Hematopoietic multipotent progenitor cell treated with erythropoietin and hydrocortisone succinate and interleukin-3 and kit ligand, for 15 days (in vitro differentiated cells): ENCODE measurements at regions not wholly inside any gene's neighbourhood (a gene's known extent, or its start where the extent isn't known, plus 50 kb on each side); places are given as distances from the start of the nearest gene placed in this dataset.

Experiments
- DNase-seq: peaks from one replicate; pipeline ENCODE4 v3.0.0-alpha.2; 2015; ENCODE audit warnings: low spot score

GRCh38 chr2:120809151-120809550, 73.5 kb downstream of the GLI2 start:
- no peak for DNase-seq

- no peak for DNase-seq
Measured at GRCh38 chr2:120809609-120810440, 74.2 kb downstream of the GLI2 start.

GRCh38 chr2:120810639-120811038, 75.0 kb downstream of the GLI2 start:
- DNase-seq = no peak

GRCh38 chr2:120812866-120813265, 77.2 kb downstream of the GLI2 start:
- DNase-seq = no peak

DNA sequence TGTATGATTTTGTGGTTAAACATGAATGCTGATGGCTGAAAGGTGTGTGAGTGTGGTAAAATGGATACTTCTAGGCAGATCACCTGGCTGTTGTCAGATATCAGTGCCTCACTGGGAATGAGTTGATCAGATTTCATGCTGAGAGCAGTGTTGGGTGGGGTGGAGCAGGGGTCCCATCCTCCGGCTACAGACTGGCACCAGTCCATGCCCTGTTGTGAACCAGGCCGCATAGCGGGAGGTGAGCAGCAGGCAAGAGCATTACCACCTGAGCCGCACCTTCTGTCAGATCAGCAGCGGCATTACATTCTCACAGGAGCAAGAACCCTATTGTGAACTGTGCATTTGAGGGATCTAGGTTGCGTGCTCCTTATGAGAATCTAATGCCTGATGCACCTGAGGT, 78.7 kb downstream of the GLI2 start:
- no peak for DNase-seq

DNA sequence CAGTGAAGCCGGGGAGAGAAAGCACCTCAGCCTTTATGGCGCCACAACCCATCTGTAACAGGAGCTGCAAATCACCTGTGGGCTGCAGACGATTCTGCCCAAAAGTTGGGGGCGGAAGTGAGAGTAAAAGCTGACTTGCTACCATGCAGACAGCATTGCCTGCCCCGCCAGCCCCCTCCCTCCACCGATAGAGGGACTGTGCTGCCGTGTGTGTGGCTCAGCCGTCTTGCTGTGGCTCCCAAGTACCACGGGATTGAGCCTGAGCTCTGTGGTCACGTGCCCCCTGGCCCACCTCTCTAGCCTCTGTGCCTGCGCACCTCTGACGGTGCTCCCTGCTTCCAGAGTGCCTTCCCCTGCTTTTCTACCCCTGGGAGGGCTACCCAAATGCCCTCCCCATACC, 79.6 kb downstream of the GLI2 start:
- no peak for DNase-seq

GRCh38 chr2:120817136-120817955, 81.7 kb downstream of the GLI2 start:
- no peak for DNase-seq

DNA sequence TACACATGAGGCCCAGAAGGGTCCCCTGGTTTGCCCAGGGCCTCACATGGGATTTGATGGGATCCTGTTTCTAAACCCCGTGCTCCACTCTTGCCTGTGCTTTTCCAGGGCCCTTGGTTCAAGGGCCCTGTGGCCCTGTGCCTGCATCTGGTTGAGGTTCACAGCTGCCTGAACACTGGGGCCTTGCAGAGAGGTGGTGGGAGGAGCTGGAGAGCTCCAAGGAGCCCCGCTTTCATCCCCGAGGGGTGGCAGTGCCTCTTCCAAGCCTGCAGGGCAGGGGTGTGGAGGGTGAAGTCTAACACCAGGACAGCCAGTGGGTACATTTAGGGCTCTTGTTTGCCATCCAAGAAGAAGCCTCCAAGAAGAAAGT, 82.3 kb downstream of the GLI2 start:
- DNase-seq = no peak

DNA sequence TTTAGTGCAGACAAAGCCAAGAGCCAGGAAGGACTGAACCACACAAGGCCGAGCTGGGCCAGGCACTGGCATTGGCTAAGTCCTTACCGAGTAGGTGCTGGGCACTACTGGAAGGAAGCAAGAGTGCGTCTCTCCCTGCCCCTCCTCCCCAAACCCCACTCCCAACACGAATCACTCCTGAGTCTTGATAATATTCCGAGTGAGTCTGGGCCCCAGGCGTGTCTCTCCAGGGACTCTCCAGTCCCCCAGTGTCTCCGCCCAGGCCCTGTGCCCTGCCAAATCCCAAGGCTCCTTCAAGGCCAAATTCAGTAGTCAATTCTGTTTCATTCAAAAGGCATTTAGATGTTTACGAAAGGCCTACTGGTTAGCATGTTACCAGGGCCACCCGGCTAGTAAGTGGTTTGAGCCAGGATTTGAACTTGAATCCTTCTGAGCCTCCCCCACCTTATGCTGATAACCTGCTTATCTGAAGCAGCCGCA, 82.8 kb downstream of the GLI2 start:
- DNase-seq = no peak

GRCh38 chr2:120819720-120820210, 84.1 kb downstream of the GLI2 start:
- DNase-seq = no peak

GRCh38 chr2:120820263-120820952, 84.7 kb downstream of the GLI2 start:
- DNase-seq = no peak

- no peak for DNase-seq
Measured at GRCh38 chr2:120820953-120821279, 85.2 kb downstream of the GLI2 start.

GRCh38 chr2:120821446-120822160, 85.9 kb downstream of the GLI2 start:
- DNase-seq = no peak

DNA sequence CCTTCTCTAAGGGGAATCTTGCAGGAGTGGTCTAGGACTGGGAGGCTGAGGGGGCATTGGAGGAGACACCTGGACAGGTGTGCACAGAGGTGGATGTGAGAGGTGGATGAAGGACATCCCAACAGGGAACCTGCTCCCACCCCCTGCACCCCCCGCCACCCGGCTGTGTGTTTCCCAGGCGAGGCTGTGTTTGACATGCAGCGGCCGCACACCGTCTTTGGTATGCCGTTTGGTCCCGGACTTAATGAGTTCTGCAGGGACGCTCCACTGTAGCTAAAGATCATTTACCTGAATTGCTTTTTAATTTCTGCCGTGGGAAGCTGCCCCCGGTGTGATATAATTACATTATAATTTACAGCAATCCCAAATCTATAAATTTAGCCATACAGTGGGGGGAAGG, 87.3 kb downstream of the GLI2 start:
- DNase-seq = no peak

DNA sequence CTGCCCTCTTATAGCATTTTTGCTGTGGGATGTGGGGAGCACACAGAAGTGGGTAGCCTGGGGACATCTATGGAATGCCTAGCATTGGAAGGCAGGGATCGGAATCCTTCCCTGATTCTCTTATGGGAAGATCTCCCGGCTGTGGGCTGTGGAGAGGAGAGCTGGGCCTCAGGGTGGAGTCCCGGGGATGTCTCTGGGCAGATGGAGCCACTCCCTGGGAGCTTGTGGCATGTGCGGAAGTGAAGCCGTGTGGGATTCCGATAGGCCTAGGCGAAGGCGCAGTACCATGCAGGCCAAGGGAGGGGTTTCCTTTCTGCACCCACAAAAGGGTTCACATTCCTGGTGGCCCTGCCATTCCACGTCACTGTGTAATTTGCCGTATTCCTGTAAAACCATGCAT, 87.9 kb downstream of the GLI2 start:
- no peak for DNase-seq

DNA sequence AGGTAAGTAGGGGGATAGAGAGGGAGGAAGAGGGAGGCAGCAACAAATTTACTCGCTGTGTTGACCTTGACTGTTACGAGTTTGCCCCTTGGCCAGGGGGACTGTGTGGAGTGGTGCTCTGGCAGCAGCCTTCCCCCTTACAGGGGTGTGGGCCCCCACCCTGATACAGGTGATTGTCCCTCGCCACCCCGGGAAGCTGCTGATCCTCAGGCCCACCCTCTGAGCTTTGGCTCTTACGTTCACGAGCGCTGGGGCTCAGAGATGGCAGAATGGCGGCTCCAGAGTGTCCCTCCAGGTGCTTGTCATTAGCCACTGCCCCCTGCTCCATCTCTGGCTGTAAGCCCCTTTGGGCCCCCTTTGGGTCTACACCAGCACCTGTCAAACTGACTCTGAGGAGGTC, 88.6 kb downstream of the GLI2 start:
- DNase-seq = no peak

GRCh38 chr2:120825370-120826259, 89.9 kb downstream of the GLI2 start:
- no peak for DNase-seq

DNA sequence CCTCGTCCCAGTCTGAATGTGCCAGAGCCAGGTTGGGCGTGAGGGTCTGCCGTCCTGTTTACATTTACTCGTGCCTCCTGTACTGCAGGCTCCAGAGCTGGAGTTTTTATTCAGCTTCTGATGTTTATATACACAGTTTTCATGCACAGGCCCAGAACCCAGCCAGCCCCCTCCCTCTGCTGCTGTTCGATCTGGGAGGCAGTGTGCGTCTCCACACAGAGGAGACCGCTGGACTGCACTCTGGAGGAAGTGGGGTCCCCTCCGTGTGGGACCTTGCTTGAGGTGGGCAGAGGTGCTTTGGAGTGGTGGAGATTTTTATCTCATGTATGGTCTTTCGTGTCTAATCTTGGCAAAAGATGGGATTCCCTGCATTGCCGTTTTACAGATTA, 90.6 kb downstream of the GLI2 start:
- DNase-seq = no peak

DNA sequence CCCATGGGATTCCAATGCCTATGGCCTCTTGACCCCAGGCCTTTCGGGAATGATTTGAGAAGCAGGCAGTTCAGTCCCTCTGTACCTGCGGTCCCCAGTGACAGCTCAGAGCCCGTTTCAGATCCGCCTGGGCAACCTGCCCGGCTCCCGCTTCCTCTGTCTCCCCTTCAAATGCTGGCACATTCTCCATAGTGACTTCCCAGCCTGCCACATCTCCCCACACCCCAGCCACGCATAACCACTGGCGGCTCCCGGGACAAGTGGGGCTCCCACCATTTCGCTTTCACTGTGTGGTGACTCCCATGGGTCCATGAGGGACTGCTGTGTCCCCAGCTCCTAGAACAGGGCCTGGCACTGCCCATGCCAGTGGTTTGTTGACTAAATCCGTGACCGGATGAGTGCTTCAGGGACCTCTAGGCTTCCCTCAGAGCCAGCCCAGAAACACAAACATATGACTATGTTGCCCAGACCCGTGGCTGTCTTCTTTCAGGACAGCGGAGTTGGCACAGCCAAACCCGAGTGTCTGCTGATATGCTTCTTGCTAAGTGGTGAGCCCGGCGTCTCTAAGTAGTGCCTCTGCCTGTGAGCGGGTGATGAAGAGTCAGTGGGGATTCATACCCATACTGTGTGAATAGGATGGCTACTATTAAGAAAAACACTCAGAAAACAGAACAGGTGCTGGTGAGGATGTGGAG, 91.2 kb downstream of the GLI2 start:
- DNase-seq = no peak

DNA sequence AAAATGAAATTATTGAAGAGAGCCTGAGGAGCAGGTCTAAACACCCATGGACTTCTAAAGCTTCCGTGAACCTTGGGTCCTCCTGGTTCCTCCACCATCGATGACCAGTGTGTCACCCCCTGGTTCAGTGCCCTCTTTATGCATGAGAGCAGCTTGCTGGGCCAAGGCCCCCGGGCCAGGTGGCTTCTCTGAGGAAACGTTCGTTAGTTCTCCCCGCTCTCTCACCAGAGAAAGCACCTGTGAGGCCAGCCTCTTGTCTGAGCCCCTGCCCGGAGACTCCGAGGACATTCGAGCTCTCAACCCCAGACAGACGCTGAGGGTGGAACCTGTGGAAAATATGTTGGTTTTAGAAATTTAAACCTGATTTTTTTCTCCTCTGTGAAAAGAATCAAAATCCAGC, 92.4 kb downstream of the GLI2 start:
- DNase-seq = no peak
